Nephron progenitor cell (in vitro differentiated cells): ENCODE measurements at regions not wholly inside any gene's neighbourhood (a gene's known extent, or its start where the extent isn't known, plus 50 kb on each side); places are given as distances from the start of the nearest gene placed in this dataset.

Experiments
- DNase-seq: peaks from one replicate; pipeline ENCODE4 v3.0.0; 2021
- H3K27ac Mint-ChIP-seq: 2 replicates; pipeline ENCODE4 v1.8.0; 2021; ENCODE audit warnings: mild to moderate bottlenecking, moderate library complexity, mixed read lengths
- H3K27me3 Mint-ChIP-seq: 2 replicates; pipeline ENCODE4 v1.8.0; 2021; ENCODE audit warnings: mild to moderate bottlenecking, low read depth, mixed read lengths; ENCODE audit not compliant: poor library complexity
- H3K36me3 Mint-ChIP-seq: 2 replicates; pipeline ENCODE4 v1.8.0; 2021; ENCODE audit warnings: low read depth, mixed read lengths
- H3K4me1 Mint-ChIP-seq: 2 replicates; pipeline ENCODE4 v1.8.0; 2021; ENCODE audit warnings: mixed read lengths
- H3K4me3 Mint-ChIP-seq: 2 replicates; pipeline ENCODE4 v1.8.0; 2021; ENCODE audit warnings: mild to moderate bottlenecking, moderate library complexity, mixed read lengths
- H3K9me3 Mint-ChIP-seq: 2 replicates; pipeline ENCODE4 v1.8.0; 2021; ENCODE audit warnings: mild to moderate bottlenecking, moderate library complexity, mixed read lengths
- TF ChIP-seq, protein P1 (sequence below): fragments of 200-600 bp; sonication (generic); IDR thresholded peaks from 2 replicates; pipeline ENCODE4 v1.5.0; 2021; ENCODE audit warnings: antibody characterized with exemption

DNA sequence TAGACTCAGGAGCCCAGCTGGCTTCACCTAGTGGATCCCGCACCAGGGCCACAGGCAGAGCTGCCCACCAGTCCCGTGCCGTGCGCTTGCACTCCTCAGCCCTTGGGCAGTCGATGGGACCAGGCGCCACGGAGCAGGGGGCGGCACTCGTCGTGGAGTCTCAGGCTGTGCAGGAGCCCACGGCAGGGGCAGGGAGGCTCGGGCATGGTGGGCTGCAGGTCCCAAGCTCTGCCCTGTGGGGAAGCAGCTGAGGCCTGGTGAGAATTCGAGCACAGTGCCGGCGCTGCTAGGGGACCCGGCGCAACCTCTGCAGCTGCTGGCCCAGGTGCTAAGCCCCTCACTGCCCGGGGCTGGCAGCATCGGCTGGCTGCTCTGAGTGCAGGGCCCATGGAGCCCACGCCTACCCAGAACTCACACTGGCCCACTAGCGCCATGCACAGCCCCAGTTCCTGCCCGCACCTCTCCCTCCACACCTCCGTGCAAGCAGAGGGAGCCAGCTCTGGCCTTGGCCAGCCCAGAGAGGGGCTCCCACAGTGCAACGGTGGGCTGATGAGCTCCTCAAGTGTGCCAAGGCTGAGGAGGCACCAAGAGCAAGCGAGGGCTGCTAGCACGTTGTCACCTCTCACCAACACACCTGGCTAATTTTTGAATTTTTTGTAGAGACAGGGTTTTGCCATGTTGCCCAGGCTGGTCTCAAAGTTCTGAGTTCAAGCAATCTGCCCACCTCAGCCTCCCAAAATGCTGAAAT is 116.1 kb downstream of the SPTSSA start:
- TF ChIP-seq, protein P1, sequence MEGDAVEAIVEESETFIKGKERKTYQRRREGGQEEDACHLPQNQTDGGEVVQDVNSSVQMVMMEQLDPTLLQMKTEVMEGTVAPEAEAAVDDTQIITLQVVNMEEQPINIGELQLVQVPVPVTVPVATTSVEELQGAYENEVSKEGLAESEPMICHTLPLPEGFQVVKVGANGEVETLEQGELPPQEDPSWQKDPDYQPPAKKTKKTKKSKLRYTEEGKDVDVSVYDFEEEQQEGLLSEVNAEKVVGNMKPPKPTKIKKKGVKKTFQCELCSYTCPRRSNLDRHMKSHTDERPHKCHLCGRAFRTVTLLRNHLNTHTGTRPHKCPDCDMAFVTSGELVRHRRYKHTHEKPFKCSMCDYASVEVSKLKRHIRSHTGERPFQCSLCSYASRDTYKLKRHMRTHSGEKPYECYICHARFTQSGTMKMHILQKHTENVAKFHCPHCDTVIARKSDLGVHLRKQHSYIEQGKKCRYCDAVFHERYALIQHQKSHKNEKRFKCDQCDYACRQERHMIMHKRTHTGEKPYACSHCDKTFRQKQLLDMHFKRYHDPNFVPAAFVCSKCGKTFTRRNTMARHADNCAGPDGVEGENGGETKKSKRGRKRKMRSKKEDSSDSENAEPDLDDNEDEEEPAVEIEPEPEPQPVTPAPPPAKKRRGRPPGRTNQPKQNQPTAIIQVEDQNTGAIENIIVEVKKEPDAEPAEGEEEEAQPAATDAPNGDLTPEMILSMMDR: no peak
- no peak for DNase-seq
- Mint-ChIP-seq H3K4me1 (no peaks in the 10 kb centered on the region), H3K27me3 (peaks cover 5% of the 10 kb centered on the region), H3K4me3 (no peak overlapping the region), H3K9me3 (peaks cover 56% of the 10 kb centered on the region), H3K36me3 (peaks cover 5% of the 10 kb centered on the region), H3K27ac (no peak overlapping the region)

DNA sequence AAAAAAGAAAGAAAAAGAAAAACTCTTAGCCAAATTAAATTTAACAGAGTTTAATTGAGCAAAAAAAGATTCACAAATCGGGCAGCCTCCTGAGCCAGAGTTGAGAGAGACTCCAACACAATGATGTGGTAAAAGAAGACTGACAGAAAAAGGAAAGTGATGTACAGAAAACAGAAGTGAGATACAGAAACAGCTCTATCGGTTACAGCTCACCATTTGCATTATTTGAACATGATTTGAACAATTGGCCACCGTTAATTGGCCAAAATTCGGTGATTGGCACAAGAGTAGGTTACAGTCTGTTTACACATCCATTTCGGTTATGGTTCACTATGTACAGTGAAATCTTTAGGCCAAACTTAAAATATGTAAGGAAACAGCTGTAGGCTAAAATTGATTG is 117.7 kb downstream of the SPTSSA start:
- peaks cover 61% of the 10 kb centered on the region for H3K9me3 Mint-ChIP-seq
- H3K27me3 Mint-ChIP-seq: peaks cover 12% of the 10 kb centered on the region
- no peak overlapping the region for H3K4me3 Mint-ChIP-seq
- no peak for DNase-seq
- H3K27ac Mint-ChIP-seq: no peak overlapping the region
- TF ChIP-seq, protein P1: no peak
- no peaks in the 10 kb centered on the region for H3K4me1 Mint-ChIP-seq
- H3K36me3 Mint-ChIP-seq: peaks cover 10% of the 10 kb centered on the region

DNA sequence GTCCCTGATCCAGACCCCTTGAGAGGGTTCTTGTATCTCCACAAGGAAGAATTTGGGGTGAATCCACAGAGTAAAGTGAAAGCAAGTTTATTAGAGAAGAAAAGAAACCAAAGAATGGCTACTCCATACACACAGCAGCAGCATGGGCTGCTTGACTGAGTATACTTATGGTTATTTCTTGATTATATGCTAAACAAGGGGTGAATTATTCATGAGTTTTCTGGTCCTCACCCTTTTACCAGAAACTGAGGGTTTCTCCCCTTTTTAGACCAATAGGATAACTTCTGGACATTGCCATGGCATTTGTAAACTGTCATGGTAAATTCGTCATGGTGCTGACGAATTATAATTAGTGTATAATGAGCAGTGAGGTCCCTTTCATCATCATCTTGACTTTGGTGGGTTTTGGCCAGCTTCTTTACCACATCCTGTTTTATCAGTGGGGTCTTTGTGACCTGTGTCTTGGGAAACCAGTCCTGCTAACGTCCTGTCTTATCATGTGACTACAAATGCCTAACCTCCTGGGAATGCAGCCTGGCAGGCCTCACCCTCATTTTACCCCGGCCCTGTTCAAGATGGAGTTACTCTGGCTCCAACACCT is 121.9 kb downstream of the SPTSSA start:
- H3K9me3 Mint-ChIP-seq: peaks cover 37% of the 10 kb centered on the region
- H3K4me3 Mint-ChIP-seq: no peak overlapping the region
- H3K27me3 Mint-ChIP-seq: peaks cover 10% of the 10 kb centered on the region
- TF ChIP-seq, protein P1: no peak
- H3K27ac Mint-ChIP-seq: no peak overlapping the region
- H3K36me3 Mint-ChIP-seq: peaks cover 10% of the 10 kb centered on the region
- DNase-seq: no peak
- no peaks in the 10 kb centered on the region for H3K4me1 Mint-ChIP-seq

DNA sequence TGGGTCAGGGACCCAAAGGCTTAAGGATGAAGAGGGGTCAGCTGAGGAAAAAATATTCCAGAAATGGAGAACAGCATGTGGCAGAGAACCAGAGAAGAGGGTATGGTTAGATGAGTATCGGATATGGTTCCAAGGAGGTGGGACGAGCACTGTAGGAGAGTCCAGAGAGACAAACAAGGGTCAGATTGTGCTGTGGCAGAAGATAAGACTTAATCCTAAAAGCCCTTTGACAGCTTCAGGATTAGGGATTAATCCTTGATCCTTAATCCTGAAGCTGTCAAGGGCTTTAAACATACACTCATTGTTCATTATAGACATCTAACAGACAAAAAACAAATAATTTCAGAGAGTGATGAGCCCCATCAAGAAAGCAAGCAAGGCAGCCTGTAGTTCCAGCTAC is 124.0 kb downstream of the SPTSSA start:
- H3K27me3 Mint-ChIP-seq: peaks cover 7% of the 10 kb centered on the region
- no peak for DNase-seq
- H3K4me3 Mint-ChIP-seq: no peak overlapping the region
- H3K9me3 Mint-ChIP-seq: peaks cover 24% of the 10 kb centered on the region
- peaks cover 7% of the 10 kb centered on the region for H3K4me1 Mint-ChIP-seq
- TF ChIP-seq, protein P1: no peak
- no peak overlapping the region for H3K27ac Mint-ChIP-seq
- H3K36me3 Mint-ChIP-seq: peaks cover 5% of the 10 kb centered on the region

DNA sequence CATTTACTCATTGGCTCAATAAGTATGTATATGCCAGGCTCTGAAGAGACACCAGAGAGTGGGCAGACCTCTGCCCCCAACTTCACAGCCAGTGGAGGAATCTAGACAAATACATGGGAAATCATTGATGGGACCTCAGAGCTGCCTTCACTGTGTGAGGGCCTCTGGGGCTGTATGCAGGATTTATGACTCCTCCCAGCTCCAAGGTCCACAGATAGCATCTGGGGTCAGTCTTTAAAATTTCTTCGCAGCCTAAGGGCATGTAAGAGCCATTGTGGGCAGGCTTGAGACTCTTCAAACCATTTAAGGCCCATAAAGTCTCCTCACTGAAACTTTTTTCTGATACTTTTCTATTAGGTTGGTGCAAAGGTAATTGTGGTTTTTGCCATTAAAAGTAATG is 125.5 kb downstream of the SPTSSA start:
- H3K4me3 Mint-ChIP-seq: no peak overlapping the region
- no peak for DNase-seq
- TF ChIP-seq, protein P1: no peak
- no peak overlapping the region for H3K27ac Mint-ChIP-seq
- peaks cover 7% of the 10 kb centered on the region for H3K27me3 Mint-ChIP-seq
- H3K4me1 Mint-ChIP-seq: peaks cover 20% of the 10 kb centered on the region
- H3K9me3 Mint-ChIP-seq: peaks cover 11% of the 10 kb centered on the region
- peaks cover 4% of the 10 kb centered on the region for H3K36me3 Mint-ChIP-seq

DNA sequence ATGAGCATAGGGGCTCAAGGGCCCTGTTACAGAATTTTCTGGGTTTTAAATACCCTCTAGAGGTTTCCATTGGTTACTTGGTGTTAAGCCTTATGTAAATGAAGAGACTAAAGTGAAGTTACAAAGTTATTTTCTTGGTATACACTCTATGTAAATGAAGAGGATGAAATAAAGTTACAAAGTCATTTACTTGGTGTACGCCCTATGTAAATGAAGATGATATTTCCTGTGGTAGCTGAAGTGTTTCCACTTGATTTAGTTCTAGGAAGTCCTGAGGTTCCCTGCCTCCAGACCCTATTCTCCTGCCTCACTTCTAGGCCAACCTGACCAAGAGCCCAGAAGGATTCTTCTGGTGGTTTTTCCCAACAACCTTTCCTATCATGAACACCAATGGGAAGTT is 126.1 kb downstream of the SPTSSA start:
- TF ChIP-seq, protein P1: no peak
- peaks cover 7% of the 10 kb centered on the region for H3K27me3 Mint-ChIP-seq
- peaks cover 4% of the 10 kb centered on the region for H3K36me3 Mint-ChIP-seq
- no peak overlapping the region for H3K27ac Mint-ChIP-seq
- H3K4me3 Mint-ChIP-seq: no peak overlapping the region
- peaks cover 21% of the 10 kb centered on the region for H3K4me1 Mint-ChIP-seq
- DNase-seq: no peak
- peaks cover 6% of the 10 kb centered on the region for H3K9me3 Mint-ChIP-seq
